GM04504 (cell line): ENCODE measurements at regions not wholly inside any gene's neighbourhood (a gene's known extent, or its start where the extent isn't known, plus 50 kb on each side); places are given as distances from the start of the nearest gene placed in this dataset.
"Not testable (repeated sequence)": the region's sequence is repeated elsewhere in the genome, so short reads cannot be mapped to it uniquely, and the experiment has no call there.

Experiments
- DNase-seq: peaks from one replicate; pipeline ENCODE4 v3.0.0-alpha.2; 2012; ENCODE audit warnings: low read depth

DNA sequence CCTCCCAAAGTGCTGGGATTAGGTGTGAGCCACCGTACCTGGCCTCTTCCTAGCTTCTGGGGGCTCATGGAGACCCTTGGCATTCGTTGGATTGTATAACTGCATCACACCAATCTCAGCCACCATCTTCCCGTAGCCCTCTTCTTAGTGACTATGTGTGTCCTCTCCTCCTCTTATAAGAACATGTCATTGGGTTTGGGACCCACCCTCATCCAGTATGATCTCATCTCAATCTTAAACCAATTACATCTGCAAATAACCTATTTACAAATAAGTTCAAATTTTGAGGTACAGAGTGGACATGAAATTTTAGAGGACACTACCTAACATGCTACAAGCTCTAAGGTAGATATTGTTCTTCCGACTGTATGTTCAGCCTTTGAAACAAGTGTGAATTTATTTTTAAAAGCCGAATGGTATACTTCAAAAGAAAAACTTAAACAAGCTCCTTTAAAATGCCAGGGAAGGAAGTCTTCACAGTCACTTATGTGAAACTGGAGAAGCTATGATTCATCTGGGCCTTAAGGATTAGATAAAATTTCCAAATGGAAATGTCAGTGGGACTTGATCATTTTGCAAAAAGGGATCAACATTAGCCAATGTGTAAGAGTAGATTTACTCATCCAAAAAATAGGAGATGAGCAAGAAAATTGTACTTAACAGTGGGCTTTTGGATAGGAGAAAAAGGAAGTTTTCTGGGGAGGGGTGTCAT, 225.7 kb downstream of the MEX3B start:
- no peak for DNase-seq

DNA sequence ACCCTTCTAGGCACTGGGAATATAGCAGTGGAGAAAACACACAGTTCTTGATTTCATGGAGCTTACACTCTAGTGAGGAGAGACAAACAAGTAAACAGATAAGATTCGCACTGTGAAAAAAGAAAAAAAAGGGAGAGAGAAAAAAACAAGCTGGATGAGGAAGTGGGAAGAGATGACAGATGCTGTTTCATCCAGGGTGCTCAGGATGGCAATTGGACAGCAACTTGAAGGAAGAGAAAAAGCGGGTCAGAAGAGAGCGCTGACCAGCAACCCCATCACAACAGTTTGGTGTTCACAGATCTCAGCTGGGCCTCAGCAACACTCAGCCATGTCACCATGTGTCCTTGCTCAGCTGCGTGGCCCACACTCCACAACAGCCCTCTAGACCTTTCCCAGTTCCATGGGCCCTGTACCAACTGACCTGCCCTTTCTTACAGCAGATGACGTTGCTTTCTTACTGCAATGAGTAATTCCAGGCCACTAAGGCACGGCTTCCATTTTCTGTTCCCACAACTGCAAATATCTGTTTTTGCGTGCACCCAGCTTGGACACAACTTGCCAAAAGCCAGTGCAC, 230.8 kb downstream of the MEX3B start:
- DNase-seq: no peak

DNA sequence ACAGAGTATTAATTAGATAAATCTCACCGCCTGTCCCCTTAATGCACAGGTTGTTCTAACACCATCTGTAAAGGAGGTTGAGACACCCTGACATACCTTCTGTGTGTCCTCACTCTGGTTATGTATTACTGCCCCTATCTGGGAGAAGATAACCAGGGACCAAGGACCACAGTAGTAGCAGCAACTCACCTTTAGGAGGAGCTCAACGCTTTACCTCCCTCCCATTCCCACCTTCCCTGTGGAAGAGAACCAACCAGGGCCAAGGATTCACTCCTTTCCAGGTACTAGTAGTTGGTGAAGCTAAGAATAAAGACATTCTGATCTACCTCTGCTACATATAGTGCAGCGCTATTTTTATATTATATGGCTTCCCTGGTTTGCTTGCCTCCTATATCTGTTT, 232.6 kb downstream of the MEX3B start:
- DNase-seq: no peak

DNA sequence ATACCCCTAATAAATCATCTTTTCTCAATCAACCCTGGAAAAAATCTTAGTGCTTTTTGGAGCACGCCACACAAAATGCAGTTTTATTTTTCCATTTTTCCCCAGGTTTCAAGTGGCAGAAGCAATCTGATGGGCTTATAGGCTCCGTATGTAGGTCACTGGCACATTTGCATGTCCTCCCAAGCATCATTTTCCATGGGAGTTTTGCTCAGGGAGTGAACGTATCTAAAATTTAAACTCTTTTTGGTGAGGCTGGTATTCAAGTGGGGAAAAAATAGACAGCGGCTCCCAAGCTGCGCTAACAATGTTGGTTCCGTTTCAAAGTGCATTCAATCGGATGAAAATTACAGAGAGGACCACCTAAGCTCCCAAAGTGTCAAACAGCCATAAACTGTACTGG, 233.4 kb downstream of the MEX3B start:
- no peak for DNase-seq

DNA sequence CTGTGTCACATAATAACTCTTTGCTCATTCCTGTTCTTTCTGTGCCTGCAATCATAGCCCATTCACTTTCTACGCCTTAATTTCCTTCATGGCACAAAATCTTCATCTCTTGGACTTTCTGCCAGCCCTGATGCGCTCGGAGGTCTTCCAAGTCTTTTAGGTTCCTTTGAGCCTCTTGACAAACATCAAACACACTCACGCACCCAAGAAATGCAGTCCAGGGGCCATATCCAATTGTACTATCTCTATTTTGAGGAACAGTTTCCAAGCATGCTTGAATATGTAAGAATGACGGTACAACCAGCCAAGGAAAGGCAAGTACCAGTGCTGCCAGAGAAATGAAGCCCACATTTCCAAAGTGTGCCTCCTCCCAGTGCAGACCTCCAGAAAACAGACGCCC, 234.1 kb downstream of the MEX3B start:
- DNase-seq: no peak

DNA sequence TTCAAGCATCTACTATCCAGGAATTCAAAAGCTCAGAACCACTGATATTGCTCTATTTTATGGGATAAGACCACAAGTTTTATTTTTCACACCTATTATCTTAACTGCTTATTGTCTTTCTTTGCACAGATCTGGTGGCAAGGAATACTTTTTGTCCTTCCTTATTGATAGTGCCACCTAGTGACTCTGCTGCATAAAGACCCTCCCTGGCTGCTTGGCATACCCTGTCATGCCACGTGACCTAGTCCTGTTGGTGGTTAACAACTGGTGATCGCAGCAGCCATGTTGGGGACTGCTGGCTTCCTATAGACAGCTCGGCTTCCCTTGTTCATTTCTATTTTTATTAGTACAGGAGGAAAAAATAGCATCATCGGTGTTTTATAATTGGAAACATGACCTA, 236.3 kb downstream of the MEX3B start:
- no peak for DNase-seq

DNA sequence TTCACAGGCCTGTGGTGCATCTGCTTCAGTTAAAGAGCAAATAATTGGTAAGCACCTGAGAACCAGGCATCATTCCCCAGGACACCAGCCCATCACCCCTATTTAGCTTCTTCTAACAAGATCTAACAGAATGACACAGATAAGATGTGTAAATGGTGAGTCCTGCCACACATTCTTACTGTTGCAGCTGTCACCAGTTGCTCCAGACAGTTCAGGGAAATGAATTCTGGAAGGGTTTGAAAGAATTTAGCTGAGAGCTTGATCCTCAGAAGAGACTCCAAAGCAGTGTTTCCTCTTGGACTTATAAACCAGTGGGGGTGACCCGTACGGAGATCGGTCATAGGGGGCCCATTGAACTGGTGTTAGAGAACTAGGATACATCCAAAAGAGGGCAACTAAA, 238.0 kb downstream of the MEX3B start:
- DNase-seq: no peak

DNA sequence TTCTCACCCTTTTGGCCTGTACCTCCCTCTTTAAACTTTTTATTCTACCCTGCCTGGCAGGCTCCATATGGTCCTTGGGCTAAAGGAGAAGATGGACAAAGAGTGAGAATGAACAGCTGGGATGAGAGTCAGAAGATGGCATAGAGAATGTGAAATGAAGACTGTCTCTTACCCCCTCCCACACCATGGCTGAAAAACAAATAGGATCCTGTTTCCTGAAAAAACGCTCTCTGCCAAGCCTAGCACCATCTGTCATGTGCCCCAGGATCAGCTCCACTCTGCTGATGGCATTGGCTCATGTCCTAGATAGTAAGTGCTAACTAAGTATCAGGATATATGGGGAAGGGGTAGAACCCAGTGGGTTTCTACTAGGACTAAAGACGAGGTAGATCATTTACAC, 238.6 kb downstream of the MEX3B start:
- DNase-seq: no peak

DNA sequence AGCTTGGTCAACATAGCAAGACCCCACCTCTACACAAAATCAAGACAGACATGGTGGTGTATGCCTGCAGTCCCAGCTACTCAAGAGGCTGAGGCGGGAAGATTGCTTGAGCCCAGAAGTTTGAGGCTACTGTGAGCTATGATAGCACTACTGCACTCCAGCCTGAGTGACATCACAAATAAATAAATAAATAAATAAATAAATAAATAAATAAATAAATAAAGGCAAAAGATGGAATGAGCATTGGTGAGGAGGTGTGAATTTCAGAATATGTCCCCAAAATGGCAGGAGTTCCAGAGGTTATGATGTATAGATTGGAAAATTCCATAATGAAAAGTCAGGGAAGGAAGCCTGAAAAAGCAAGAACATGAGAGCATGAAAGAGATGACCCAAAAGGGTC, 249.9 kb downstream of the MEX3B start:
- DNase-seq: no peak

DNA sequence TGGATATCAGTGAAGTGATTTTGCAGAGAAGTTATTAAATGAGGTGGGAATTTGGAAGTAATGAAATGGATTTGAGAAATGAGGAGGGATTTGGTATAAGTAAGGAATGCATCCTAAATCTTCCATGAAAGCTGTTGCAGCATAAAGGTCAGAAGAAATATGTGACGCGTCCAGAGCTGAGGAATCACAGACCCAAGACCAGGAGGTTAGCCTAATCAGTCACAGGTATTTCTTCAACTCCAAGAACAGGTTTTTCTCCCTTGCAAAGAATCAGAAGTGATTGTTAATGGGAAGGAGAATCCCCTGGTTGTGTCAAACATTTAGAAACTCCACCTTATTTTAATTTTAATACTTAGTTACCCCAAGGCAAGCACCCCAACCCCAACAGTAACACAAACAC, 253.2 kb downstream of the MEX3B start:
- no peak for DNase-seq

DNA sequence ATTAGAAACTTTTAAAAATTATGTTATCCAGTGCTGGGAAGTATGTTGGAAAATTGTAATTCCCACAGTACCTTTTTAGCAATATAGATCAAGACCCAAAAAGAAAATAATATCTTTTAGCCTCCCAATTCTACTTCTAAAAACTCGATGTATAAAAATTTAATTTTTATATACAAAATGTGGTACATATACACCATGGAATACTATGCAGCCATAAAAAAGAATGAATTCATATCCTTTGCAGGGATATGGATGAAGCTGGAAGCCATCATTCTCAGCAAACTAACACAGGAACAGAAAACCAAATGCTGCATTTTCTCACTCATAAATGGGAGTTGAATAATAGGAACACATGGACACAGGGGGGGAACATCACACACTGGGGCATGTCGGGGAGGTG, 254.5 kb downstream of the MEX3B start:
- DNase-seq: not testable (repeated sequence)

DNA sequence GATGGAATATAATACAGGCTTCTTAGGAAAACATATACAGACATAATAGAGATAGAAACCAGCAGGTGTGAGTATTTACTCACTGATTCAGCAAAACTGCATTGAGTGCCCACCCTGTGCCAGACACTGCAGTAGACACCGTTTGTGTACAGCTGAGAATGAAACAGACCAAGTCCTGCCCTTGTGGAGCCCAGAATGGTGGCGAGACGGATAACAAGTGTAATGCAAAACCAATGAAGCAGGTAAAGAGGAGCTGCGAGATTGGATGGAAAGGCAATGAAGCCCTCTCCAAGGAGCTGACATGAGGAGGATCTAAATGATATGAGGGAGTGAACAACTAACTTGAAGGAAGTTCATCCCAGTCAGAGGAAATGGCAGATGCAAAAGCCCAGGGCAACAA, 256.4 kb downstream of the MEX3B start:
- no peak for DNase-seq

DNA sequence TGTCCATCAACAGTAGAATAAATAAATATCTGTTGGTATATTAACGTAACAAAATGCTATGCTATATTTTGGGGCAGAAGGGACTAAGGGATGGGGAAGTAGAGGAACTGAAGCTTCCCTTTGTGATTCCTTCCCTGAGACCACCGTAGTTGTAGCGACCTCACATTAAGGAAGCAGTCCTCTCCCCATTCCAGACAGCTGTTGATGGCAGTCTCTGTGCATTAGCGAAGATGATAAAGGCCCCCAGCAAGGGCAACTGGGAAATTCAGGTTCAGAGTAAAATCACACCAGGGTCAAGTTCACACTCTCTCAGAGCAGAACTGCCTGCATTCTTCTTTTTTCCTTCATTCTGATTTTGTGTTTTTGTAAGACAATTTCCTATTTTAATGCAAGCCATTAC, 259.0 kb downstream of the MEX3B start:
- DNase-seq: no peak

DNA sequence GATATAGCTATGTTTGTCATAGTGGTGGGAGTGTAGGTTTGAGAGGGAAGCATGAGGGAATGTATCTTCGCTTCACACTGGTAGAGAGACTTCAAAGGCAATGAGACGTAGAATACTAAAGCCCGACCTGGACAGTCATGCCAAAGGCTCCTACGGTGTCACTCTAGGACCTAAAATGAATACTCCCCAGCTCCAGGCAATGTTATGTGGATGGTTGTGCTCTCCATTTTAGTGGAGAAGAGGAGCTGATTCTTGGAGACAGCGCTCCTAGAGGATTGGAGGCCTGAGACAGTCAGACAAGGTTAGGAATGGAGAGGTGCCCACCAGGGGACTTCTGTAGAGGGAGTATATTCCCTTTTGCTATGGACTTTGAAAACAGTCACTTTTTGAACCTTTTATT, 260.1 kb downstream of the MEX3B start:
- no peak for DNase-seq

DNA sequence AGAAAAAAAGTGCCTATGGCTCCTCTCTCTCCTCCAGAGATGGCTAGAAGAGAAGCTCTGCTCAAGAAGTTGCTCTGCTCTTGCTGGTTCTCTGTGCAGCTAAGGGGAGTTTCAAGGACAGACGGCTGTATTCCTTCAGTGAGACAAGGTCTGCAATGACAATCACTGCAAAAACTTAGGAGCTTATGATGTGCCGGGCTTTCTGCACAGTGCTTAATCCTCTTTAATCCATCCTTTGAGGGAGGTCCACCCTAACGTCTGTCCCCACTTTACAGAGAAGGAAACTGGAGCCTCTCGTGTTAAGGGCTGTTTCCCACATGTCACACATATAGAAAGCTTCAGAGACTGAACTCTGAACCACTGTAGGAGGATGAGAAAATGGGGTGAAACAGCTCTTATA, 260.6 kb downstream of the MEX3B start:
- DNase-seq: no peak

DNA sequence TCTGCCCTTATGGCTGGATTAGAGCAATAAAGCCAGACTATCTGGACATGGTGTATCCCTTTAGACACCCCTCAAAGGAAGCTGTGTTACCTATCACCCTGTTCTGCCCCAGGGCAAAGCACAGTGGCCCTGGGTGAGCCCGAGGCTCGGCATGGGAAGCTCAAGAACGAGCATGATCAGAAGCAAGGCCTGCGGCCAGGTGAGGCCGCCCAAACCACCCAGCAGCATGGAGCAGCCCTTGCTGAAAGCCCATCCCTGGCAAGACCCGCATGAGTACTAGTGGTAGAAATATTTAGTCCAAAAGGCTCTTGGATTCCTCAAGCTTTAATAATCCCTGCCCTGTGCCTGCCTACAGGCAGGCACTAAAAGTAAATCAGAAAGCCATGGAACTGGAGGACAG, 261.1 kb downstream of the MEX3B start:
- no peak for DNase-seq

DNA sequence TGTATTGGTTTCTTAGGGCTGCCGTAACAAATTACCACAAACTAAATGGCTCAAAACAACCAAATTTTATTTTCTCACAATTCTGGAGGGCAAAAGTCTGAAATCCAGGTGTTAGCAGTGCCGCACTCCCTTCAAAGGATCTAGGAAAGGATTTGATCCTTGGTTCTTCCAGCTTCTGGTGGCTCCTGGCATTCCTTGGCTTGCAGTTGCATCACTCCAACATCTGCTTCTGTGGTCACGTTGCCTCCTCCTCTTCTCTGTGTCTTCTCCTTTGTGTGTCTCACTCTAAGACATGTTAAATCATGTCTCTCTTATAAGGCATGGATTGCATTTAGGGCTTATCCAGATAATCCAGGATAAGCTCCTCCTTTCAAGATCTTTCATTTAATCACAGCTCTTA, 262.2 kb downstream of the MEX3B start:
- DNase-seq: no peak

DNA sequence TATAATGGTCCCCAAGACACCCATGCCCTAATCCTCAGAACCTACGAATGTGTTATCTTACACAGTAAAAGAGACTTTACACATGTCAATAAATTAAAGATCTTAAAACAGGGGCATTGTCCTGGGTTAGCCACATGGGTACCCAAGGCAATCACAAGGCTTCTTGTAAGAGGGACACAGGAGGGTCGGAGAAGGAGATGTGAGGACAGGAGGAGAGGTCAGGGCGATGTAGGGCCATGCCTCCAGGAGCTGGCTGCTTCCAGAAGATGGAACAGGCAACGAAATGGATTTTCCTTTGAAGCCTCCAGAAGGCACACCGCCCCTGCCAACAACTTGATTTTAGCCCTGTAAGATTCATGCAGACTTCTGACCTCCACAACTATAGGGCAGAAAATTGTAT, 262.7 kb downstream of the MEX3B start:
- DNase-seq: no peak

DNA sequence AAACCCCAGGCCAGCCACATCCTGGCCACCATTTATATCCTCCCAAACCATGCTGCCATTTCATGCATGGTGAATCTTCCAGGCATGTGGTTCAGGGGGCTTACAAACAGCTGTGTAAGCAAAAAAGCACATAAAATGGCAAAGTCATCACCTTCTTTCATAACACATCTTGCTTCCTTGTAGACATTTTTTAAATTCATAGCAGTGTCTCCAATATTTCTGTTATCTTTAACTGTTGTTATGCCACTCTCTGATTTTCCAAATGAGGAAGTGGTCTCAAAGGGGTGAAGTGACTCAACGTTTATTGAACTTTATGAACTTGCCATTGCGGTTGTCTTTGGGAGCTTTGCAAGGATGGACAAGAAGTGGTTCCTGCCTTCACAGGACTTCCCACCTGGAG, 264.4 kb downstream of the MEX3B start:
- DNase-seq: no peak

DNA sequence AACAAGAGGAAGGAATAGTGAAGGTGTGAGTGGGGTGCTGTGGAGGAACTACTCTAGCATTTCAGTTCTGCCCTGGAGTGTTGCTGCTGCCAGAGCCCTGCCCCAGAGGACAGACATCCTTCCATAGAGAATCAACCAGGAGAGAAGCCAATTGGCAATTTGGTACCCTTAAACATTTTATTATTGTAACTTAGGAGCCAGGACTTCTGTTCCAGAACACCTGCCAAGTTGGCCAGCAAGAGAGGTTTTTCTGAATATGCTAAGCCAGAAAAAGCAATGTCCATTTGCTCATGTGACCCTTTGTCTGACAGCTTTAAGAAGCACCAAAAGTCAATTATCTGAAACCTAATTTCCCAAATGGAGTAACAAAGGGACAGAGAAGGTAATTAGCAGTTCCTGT, 264.9 kb downstream of the MEX3B start:
- DNase-seq: no peak

DNA sequence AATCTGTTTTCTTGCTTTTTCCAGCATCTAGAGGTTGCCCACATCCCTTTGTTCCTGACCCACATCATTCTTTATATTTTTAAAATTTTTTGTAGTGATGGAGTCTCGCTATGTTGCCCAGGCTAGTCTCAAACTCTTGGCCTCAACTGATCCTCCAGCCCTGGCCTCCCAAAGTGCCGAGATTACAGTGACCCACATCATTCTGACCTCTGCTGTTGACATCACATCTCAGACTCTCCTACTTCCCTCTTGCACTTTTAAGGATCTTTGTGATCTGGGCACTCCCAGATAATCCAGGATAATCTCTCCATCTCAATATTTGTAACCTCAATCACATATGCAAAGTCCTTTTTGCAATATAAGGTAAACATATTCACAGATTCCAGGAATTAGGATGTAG, 266.6 kb downstream of the MEX3B start:
- no peak for DNase-seq

DNA sequence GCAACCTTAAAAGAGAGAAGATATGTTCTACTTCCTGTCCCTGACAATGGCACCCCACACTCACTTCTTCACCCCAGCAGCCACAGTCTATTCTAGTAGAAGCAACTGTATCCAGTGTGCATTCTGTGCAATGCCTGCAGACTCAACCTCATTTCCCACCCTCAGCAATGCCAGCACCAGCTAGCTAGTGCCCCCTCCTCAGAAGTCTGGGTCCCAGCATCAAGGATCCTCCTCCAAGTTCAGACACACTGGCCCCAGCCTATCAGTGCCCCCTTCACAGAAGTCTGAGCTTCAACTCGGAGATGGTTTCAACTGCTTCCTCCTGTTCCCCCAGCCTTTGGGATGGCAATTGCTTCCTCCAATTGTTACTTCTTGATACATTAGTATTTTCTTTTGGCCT, 268.3 kb downstream of the MEX3B start:
- no peak for DNase-seq

DNA sequence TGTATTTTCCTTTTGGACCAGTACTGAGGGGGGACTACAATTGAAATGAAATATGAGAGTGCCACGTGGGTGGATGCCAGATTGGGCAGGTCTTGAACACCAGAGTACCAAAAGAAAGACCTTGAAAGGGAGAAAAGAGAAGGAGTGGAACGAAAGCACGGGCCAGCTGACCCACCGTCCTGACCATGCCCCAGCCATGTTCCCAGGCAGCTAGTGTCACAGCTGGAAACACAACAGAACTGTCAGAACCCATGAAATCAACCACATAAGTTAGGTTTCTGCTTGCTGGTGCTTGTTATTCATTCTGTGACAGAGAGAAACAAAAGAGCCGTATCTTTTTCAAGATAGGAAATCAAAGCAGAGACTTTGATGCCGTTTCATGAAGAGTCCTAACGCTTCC, 268.8 kb downstream of the MEX3B start:
- no peak for DNase-seq

DNA sequence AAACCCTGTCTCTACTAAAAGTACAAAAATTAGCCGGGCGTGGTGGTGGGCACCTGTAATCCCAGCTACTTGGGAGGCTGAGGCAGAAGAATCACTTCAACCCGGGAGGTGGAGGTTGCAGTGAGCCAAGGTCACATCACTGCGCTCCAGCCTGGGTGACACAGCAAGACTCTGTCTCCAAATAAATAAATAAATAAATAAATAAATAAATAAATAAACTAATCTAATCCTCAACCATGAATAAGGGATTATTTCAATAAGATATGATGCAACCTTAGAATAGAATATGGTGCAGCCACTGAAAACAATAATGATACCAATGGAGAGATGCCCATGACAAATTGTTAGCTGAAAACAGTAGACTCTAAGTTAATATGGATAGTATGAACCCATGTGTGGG, 270.0 kb downstream of the MEX3B start:
- not testable (repeated sequence) for DNase-seq
